ENCODE measurements at regions not wholly inside any gene's neighbourhood (a gene's known extent, or its start where the extent isn't known, plus 50 kb on each side); places are given as distances from the start of the nearest gene placed in this dataset.

GRCh38 chr5:6279607-6280006 lies 98.7 kb downstream of the MED10 start:
- Mint-ChIP-seq H3K27ac (no peak overlapping the region), H3K4me3 (no peak overlapping the region), H3K27me3 (ENCODE audit: low read depth) (no peaks in the 10 kb centered on the region; the same call in 1 of the 2 replicates), H3K4me1 (no peaks in the 10 kb centered on the region), H3K36me3 (no peaks in the 10 kb centered on the region), H3K9me3 (no peaks in the 10 kb centered on the region)
- TF ChIP-seq, protein P1, sequence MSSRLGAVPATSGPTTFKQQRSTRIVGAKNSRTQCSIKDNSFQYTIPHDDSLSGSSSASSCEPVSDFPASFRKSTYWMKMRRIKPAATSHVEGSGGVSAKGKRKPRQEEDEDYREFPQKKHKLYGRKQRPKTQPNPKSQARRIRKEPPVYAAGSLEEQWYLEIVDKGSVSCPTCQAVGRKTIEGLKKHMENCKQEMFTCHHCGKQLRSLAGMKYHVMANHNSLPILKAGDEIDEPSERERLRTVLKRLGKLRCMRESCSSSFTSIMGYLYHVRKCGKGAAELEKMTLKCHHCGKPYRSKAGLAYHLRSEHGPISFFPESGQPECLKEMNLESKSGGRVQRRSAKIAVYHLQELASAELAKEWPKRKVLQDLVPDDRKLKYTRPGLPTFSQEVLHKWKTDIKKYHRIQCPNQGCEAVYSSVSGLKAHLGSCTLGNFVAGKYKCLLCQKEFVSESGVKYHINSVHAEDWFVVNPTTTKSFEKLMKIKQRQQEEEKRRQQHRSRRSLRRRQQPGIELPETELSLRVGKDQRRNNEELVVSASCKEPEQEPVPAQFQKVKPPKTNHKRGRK (CRISPR knock-in tag; IDR thresholded peaks at IDR 0.05; ENCODE audit: borderline replicate concordance), result no peak
- ChIA-PET POLR2A (no interaction called here), CTCF (no interaction called here)
- DNase-seq (ENCODE audit: low spot score) (no peak), ATAC-seq (no peak)

DNA sequence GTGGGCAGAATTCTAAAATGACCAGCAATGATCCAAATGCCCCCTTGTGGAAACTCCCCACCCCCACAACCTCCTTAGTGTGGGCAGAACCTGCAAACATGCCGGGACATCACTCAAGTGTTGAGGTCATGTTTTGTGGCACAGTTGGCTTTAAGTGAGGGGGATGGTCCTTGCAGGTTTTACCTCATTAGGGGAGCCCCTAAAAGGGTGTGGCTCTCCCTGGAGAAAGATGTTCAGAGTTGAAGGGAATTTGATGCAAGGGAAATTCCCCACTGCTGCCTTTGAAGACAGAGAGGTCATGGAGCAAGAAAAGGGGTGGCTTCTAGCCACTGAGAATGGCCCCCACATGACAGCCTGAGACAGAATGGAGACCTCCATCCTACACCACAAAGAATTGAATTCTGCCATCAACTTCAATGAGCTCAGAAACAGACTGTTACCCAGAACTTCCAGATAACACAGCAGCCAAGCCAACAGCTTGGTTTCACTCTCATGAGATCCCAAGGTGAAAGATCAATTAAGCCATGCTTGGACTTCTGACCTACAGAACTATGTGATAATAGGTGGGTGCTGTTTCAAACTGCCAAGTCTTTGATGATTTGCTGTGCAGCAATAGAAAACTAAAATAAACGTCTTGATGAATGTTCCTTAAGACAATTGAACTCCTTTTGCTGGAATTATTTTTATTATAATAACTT lies 103.4 kb downstream of the MED10 start:
- DNase-seq (ENCODE audit: low spot score) (no peak), ATAC-seq (no peak)
- ChIA-PET POLR2A (no interaction called here), CTCF (no interaction called here)
- Mint-ChIP-seq H3K9me3 (peaks cover 21% of the 10 kb centered on the region), H3K4me3 (no peak overlapping the region), H3K27me3 (ENCODE audit: low read depth) (no peaks in the 10 kb centered on the region; the same call in 1 of the 2 replicates), H3K27ac (no peak overlapping the region), H3K36me3 (no peaks in the 10 kb centered on the region), H3K4me1 (no peaks in the 10 kb centered on the region)
- TF ChIP-seq, protein P2, sequence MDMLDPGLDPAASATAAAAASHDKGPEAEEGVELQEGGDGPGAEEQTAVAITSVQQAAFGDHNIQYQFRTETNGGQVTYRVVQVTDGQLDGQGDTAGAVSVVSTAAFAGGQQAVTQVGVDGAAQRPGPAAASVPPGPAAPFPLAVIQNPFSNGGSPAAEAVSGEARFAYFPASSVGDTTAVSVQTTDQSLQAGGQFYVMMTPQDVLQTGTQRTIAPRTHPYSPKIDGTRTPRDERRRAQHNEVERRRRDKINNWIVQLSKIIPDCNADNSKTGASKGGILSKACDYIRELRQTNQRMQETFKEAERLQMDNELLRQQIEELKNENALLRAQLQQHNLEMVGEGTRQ (CRISPR knock-in tag; IDR thresholded peaks at IDR 0.05), result no peak
- TF ChIP-seq, protein P3, sequence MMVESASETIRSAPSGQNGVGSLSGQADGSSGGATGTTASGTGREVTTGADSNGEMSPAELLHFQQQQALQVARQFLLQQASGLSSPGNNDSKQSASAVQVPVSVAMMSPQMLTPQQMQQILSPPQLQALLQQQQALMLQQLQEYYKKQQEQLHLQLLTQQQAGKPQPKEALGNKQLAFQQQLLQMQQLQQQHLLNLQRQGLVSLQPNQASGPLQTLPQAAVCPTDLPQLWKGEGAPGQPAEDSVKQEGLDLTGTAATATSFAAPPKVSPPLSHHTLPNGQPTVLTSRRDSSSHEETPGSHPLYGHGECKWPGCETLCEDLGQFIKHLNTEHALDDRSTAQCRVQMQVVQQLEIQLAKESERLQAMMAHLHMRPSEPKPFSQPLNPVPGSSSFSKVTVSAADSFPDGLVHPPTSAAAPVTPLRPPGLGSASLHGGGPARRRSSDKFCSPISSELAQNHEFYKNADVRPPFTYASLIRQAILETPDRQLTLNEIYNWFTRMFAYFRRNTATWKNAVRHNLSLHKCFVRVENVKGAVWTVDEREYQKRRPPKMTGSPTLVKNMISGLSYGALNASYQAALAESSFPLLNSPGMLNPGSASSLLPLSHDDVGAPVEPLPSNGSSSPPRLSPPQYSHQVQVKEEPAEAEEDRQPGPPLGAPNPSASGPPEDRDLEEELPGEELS (CRISPR knock-in tag; IDR thresholded peaks at IDR 0.05), result no peak
- TF ChIP-seq, protein P4, sequence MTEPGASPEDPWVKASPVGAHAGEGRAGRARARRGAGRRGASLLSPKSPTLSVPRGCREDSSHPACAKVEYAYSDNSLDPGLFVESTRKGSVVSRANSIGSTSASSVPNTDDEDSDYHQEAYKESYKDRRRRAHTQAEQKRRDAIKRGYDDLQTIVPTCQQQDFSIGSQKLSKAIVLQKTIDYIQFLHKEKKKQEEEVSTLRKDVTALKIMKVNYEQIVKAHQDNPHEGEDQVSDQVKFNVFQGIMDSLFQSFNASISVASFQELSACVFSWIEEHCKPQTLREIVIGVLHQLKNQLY (CRISPR knock-in tag; IDR thresholded peaks at IDR 0.05), result no peak
- TF ChIP-seq CBFB (CRISPR knock-in tag; IDR thresholded peaks at IDR 0.05; ENCODE audit: low read depth), result no peak
- no peak for TF ChIP-seq FOXJ3 (CRISPR knock-in tag; IDR thresholded peaks at IDR 0.05; ENCODE audit: borderline replicate concordance)
- TF ChIP-seq ATF1 (CRISPR knock-in tag; IDR thresholded peaks at IDR 0.05), result no peak
- TF ChIP-seq ATF2 (CRISPR knock-in tag; IDR thresholded peaks at IDR 0.05; ENCODE audit: borderline replicate concordance, low read depth), result no peak
- TF ChIP-seq EMX1 (CRISPR knock-in tag; IDR thresholded peaks at IDR 0.05), result no peak
- TF ChIP-seq, protein P5, sequence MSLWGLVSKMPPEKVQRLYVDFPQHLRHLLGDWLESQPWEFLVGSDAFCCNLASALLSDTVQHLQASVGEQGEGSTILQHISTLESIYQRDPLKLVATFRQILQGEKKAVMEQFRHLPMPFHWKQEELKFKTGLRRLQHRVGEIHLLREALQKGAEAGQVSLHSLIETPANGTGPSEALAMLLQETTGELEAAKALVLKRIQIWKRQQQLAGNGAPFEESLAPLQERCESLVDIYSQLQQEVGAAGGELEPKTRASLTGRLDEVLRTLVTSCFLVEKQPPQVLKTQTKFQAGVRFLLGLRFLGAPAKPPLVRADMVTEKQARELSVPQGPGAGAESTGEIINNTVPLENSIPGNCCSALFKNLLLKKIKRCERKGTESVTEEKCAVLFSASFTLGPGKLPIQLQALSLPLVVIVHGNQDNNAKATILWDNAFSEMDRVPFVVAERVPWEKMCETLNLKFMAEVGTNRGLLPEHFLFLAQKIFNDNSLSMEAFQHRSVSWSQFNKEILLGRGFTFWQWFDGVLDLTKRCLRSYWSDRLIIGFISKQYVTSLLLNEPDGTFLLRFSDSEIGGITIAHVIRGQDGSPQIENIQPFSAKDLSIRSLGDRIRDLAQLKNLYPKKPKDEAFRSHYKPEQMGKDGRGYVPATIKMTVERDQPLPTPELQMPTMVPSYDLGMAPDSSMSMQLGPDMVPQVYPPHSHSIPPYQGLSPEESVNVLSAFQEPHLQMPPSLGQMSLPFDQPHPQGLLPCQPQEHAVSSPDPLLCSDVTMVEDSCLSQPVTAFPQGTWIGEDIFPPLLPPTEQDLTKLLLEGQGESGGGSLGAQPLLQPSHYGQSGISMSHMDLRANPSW (CRISPR knock-in tag; conservative IDR thresholded peaks at IDR 0.05; ENCODE audit: low read depth), result no peak
- TF ChIP-seq ZNF671 (CRISPR knock-in tag; IDR thresholded peaks at IDR 0.05), result no peak

- H3K9me3 Mint-ChIP-seq, result peaks cover 25% of the 10 kb centered on the region
- DNase-seq (ENCODE audit: low spot score) (no peak), ATAC-seq (no peak)
- no peaks in the 10 kb centered on the region for H3K4me1 Mint-ChIP-seq
- no peaks in the 10 kb centered on the region for H3K36me3 Mint-ChIP-seq
- H3K4me3 Mint-ChIP-seq, result no peak overlapping the region
- POLR2A ChIA-PET, result no interaction called here
- CTCF ChIA-PET, result no interaction called here
- H3K27ac Mint-ChIP-seq, result no peak overlapping the region
- H3K27me3 Mint-ChIP-seq (ENCODE audit: low read depth), result no peaks in the 10 kb centered on the region; the same call in 1 of the 2 replicates
- TF ChIP-seq CREM (CRISPR knock-in tag; IDR thresholded peaks at IDR 0.05) (no peak), SMAD3 (CRISPR knock-in tag; IDR thresholded peaks at IDR 0.05; ENCODE audit: borderline replicate concordance) (no peak)
- TF ChIP-seq, protein P5 (CRISPR knock-in tag; conservative IDR thresholded peaks at IDR 0.05; ENCODE audit: low read depth), result no peak
Measured at GRCh38 chr5:6273749-6274148, 104.6 kb downstream of the MED10 start.
